ENCODE measurements at regions not wholly inside any gene's neighbourhood (a gene's known extent, or its start where the extent isn't known, plus 50 kb on each side); places are given as distances from the start of the nearest gene placed in this dataset.

DNA sequence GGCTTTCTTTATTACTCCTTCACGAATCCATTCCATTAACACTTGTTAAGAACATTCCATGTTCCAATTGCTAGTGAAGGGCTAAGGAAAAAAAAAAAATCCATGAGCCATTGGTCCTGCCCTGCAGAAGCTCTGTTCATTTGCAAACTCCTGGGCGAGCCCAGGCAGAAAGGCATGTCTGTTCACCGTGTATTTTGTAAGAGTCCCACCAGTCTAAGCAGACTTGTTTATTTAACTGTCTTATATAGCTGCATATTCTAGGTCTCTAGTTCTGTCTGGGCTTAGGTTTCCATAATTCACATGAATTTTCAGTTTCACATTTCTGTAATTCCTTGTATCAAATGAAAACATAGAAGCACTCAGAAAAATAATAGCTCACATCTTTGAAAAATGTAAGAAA, 97.4 kb upstream of the POU2AF2 start:
- no peak for DNase-seq (ENCODE audit: low read depth)

DNA sequence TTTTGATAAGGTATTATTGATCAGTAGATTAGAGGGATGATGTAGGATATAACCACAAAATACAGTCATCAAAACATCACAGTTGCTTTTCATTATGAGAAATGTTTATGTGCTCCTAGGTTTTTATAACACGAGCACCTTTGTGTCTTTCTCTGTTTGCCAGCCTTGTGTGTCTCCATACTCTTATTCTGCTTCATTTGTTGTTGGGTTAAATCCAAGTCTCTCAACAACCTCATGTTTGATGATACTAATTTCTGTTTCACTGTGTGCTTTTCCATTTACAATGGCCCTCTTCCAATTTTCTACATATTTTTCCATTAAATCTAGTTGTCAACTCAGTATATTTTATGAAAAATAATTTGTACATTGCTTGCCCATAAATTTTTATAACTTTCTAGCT, 107.7 kb upstream of the POU2AF2 start:
- DNase-seq (ENCODE audit: low read depth), result no peak

GRCh38 chr11:111135778-111136570, 109.6 kb upstream of the POU2AF2 start:
- no peak for DNase-seq (ENCODE audit: low read depth)

DNA sequence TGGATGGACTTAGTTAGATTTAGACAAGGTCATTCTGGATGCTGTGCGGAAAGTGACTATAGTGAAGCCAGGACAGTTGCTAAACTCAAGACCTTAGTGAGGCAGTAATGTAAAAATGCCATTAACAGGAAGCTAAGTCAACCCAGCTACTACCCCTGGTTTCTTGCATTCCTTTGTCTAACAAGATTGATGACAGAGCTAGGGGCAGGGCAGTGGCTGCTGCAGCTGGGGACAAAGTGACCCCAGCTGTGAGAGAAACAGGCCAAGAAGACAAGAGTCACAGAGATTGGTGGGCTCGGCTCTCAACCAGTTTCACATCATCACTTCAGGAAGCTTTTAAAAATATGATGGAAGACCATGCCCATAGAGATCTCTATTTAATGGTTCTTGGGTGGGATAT, 110.4 kb upstream of the POU2AF2 start:
- DNase-seq (ENCODE audit: low read depth), result no peak

GRCh38 chr11:111128076-111128870, 117.3 kb upstream of the POU2AF2 start:
- DNase-seq (ENCODE audit: low read depth), result no peak

DNA sequence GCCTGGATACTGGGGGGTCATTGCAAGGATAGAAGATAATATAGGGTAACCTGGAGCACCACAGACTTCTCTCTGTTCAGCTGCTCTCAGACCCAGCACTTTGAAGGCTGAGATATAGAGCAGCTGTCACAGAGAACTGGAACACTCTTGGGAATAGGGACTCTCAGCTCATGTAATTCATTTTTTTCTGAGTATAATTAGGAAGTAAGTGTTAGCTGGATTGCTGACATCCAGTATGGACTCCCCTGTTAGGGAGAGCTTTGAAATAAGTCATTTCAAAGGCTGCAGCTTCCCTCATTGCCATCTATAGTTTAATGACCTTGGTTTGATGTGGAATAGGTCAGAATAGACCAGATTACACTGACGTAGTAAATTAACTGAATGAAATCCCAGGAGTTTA, 120.8 kb upstream of the POU2AF2 start:
- DNase-seq (ENCODE audit: low read depth), result no peak

DNA sequence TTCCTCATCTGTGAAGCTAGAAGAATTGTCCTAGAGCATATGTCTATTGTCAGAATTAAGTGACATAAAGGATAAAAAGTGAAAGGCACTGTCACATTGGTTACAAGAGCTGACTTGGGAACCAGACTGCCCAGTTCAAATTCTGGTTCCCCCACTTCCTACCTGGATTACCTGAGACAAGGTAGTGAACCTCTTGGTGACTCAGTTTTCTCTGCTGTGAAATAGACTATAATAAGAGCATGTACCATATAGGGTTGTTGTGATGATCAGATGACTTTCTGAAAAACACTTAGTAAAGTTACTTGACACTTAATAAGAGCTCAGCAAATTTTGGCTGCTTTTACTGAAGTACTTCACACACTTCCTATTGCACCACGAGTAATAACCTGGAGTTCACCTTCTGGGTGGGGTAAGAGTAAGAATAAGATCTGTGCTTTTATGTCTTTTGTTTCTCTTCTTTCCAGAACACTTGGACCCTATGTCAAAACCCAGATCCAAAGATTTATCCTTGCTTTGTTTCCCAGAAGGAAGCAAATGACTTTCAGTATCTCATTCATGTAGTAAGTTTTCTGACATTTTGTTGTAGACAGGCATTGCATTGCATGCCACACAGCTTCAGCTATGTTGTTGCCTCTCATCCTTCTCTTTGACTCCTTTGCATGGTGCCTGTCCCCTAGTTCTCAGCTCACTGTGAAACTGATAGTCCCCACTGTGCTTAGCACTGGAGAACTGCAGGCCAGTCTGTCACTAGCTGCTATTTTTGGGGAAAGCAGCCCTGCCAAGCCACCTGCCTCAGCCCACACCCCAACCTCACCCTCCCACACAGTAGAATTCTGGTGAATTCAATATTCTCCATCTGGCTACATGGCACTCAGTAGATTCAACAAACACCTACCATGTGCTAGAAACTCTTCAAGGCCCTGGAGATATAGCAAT, 121.8 kb upstream of the POU2AF2 start:
- no peak for DNase-seq (ENCODE audit: low read depth)

DNA sequence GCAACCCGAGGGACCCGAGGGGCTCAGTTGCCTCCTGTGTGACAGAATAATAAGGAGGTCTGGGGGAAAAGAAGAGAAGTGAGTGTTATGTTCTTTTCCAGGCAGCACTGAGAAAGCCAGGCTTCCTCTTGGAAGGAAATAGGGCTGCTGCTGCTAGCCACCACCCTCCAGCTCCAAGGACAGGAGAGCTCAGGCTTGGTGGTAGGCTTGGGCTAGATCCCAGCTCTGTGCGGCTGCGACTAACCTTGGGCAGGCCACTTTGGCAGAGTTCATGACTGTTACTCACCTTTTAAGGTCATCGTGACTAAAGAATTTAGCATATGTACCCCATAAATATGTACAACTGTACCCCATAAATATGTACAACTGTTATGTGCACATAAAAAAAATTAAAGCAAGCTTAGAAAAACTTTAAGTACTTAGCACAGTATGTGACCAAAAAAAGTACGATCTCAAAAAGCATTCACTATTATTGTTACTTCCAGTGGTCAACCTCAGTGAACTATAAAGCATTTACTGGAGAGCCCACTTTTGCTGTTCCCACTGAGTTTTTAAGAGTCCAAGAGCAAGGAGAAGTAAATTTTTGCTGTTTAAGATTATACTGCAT, 124.7 kb upstream of the POU2AF2 start:
- DNase-seq (ENCODE audit: low read depth), result no peak

DNA sequence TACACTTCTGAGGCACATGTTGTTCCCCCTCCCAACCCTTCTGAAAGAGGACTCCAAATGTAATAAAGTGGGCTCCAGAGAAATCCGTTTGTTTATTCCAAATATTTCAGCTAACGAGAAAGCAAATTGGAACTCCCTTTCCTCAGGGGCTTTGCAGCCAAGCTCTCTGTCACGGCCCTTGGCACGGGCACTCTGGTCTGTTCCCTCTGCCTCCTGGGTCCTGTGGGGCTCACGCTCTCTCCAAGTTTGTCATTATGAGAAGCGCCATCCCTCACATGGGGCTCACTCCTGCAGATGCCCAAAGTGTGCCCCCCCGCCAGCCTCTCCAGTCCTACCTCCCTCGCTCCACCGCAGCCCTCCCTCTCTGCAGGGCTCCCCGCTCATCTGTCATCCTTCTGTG, 125.4 kb upstream of the POU2AF2 start:
- DNase-seq (ENCODE audit: low read depth), result no peak

GRCh38 chr11:111119751-111120150, 125.8 kb upstream of the POU2AF2 start:
- no peak for DNase-seq (ENCODE audit: low read depth)

GRCh38 chr11:111115890-111116289, 129.6 kb upstream of the POU2AF2 start:
- no peak for DNase-seq (ENCODE audit: low read depth)

DNA sequence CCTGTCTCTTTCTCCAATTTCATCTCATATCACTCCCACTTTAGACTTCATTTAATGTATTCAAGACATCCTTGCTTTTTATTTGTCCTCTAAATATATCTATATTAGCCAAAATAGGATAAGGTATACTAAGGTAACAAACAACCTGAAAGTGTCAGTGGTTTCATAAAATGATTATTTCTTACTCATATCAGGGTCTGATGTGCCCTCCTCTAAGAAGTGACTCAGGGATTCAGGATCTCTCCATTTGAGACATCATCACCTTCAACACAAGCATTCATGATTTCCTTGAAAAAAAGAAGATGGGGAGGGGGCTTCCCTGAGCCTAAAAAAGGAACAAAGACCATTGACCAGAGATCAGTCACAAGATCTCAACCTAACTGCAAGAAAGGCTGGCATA, 131.4 kb upstream of the POU2AF2 start:
- DNase-seq (ENCODE audit: low read depth), result no peak

DNA sequence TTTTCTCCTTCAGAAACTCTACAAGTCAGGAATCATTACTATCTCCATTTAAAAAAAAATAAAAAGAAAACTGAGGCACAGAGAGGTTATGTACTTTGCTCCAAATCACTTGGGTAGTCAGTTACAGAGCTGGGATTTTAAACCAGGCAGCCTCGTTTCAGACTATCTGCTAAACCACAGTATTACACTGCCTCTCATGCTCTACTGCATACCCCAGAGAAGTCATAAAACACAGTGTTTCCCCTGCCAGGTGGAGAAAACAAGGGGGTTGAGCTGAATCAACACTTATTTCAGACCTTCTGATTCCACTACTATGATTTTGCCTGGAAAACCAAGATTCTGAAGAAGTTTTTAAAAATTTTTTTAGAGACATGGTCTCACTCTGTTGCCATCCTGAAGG, 132.9 kb upstream of the POU2AF2 start:
- no peak for DNase-seq (ENCODE audit: low read depth)

DNA sequence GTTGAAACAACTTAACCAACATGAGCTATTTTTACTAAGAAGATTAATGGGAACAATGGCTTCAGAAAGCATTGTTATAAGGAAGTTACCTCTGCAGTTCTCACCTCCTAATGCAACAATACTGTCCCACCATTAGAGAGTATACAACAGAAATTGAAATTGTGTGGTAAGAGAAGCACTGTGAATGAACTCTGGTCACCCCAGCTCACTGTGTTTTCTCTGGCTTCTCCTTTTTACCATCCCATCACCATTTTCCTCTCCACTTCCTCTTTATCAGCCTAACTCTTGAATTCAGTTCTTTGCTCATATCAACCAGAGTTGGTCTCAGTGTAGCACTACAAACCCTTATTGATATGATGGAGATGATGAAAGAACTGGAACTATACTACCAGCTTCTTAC, 138.0 kb upstream of the POU2AF2 start:
- DNase-seq (ENCODE audit: low read depth), result no peak

- peak; percentile 3 for DNase-seq (ENCODE audit: low read depth)
These were observed 138.9 kb upstream of the POU2AF2 start for GRCh38 chr11:111106641-111107040.

DNA sequence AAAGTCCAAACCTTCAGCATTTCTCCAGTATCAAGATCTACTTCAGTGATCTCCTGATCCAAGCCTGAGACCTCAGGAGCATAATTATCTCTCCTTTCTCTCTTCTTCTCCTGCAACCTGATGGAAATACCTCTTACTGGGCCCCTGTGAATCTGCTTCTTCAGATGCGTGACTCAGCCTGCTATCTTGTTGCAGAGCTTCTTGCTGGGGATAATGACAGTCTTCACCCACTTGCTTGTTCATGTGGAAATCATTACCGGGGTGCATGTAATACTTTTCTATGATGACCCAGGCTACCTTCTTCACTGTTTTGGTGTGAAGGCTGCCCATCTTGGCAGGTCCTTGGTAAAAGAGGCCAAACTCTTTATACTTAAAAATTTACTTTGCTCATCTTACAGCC, 140.0 kb upstream of the POU2AF2 start:
- DNase-seq (ENCODE audit: low read depth), result peak; percentile 5

GRCh38 chr11:111104185-111104584, 141.3 kb upstream of the POU2AF2 start:
- no peak for DNase-seq (ENCODE audit: low read depth)

DNA sequence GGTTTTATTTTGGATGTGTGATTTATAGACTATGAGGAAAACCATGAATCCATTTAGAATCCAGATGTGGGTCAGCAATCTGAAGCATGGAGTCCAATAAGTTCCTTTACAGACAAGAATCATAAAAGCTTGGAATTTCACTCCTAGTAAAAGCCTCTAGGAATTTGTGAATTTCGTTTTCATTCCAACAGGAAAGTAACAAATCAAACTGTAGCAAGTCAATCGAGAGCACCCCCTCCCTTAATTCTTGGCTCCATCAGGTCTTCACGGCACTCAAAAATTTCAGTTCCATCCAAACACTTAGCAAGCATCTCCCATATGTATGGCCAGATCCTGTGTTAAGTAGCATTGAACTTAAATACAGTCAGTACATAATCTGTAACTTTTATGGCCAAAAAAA, 143.6 kb upstream of the POU2AF2 start:
- no peak for DNase-seq (ENCODE audit: low read depth)

GRCh38 chr11:111099028-111099713, 146.4 kb upstream of the POU2AF2 start:
- no peak for DNase-seq (ENCODE audit: low read depth)

DNA sequence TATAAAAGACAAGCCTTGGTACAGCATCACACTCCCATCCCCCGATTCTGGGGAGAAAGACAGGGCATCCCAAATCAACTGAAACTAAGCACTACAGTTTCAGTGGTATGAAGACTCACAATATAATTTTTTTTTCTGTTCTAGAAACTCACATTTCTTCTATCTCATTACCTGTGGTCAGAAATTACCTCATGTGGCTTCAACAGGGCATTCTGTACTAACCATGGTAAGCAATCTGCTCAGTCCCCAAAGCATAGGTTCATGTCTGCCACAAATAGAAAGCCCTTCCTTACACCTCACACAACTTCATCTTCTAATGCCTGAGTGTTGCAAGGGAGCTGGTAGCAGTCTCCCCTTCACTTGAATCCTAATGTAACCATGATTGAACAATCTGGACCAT, 147.4 kb upstream of the POU2AF2 start:
- DNase-seq (ENCODE audit: low read depth), result peak; percentile 7

DNA sequence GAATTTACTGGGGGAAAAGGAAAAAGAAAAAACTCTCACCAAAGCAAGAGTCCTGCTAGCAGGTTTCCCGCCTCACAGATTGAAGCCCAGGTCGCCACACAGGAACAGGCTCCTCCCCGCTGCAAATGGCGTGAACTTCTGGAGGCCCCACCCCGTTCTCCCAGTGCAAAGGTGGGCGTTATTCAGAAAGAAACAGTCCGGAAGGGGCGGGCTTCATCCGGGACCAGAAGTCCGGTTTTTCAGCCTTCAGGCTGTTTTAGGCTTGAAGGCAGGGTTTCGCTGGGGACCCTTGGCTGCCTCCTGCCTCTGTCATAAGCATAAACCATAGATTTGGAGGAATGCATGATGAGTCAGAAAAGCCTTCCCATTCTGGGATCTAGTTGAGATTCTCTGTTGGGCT, 148.3 kb upstream of the POU2AF2 start:
- DNase-seq (ENCODE audit: low read depth), result peak; percentile 74

Data from M059J (cell line).